IMR-90 (cell line): ENCODE measurements at regions not wholly inside any gene's neighbourhood (a gene's known extent, or its start where the extent isn't known, plus 50 kb on each side); places are given as distances from the start of the nearest gene placed in this dataset.

Experiments used
- CTCF ChIP-seq: conservative IDR thresholded peaks from 2 replicates; pipeline ENCODE4 v1.5.1; 2012; ENCODE audit warnings: mild to moderate bottlenecking, low read depth, low read length, improper control_type of control experiment
- FOS ChIP-seq: fragments of 150-350 bp; IDR thresholded peaks from 2 replicates; pipeline ENCODE4 v1.6.1; 2016; ENCODE audit warnings: low read depth, low read length
- MAFK ChIP-seq: IDR thresholded peaks from 2 replicates; pipeline ENCODE4 v1.6.1; 2012; ENCODE audit warnings: low read depth, low read length, improper control_type of control experiment

- no peak for TF ChIP-seq CTCF
- no peak for TF ChIP-seq MAFK
- TF ChIP-seq FOS: no peak
Measured at GRCh38 chr1:234973426-234974250, 155.0 kb downstream of the TOMM20 start (continued).
